ENCODE measurements at regions not wholly inside any gene's neighbourhood (a gene's known extent, or its start where the extent isn't known, plus 50 kb on each side); places are given as distances from the start of the nearest gene placed in this dataset.

DNA sequence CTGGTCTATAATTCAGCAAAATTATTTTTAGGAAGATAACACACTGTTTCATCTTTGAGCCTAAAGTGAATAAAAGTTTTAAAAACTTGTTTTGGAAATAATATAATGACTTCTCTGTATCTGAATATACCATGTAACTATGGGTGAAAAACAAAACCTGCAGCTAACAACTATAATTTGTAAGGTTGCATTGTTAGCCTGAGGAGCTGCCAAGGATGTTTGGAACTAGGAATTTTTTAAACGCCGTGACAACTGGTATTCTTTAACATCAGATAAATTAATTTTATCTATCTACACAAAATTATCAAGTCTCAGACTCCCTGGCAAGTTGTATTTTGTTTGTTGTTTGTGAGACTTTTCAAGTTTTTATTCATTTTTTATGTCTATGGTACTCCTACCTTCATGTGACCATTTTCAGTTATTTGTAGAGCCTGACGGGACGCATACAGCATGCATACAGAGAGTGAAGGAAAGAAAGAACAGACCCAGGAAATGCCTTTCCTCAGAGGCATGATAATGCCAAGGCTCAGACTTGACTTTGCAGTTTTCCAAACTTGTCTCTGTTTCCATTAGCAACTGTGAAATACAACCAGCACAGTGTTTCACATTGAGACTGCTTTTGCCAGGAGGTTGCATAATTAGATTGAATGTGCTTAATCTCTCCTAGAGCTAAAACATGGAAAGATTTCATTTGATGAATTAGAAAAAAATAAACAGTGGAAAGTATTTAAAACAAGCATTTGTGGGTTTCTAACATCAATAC lies 60.8 kb upstream of the ARHGEF26 start:
- Histone ChIP-seq H3K4me1 (ENCODE audit: control insufficient read depth, insufficient read depth, low read length) (no peaks in the 10 kb centered on the region), H3K4me3 (ENCODE audit: low read depth, low read length) (no peak overlapping the region), H3K27ac (ENCODE audit: extremely low read depth, low read depth, low read length) (no peak overlapping the region), H3K36me3 (ENCODE audit: control insufficient read depth in 2 of 2, insufficient read depth in 1 of 2, low read length in 2 of 2) (no peaks in the 10 kb centered on the region), H3K9me3 (ENCODE audit: control insufficient read depth, insufficient read depth, low read depth, low read length) (no peaks in the 10 kb centered on the region)
- ChIA-PET POLR2A (no interaction called here), CTCF (interaction anchor here (1.3 kb wide), 1 partner anchor 192 kb away, joined by 3 read pairs; no protein-coding TSS in a partner anchor)
- TF ChIP-seq, protein P1, sequence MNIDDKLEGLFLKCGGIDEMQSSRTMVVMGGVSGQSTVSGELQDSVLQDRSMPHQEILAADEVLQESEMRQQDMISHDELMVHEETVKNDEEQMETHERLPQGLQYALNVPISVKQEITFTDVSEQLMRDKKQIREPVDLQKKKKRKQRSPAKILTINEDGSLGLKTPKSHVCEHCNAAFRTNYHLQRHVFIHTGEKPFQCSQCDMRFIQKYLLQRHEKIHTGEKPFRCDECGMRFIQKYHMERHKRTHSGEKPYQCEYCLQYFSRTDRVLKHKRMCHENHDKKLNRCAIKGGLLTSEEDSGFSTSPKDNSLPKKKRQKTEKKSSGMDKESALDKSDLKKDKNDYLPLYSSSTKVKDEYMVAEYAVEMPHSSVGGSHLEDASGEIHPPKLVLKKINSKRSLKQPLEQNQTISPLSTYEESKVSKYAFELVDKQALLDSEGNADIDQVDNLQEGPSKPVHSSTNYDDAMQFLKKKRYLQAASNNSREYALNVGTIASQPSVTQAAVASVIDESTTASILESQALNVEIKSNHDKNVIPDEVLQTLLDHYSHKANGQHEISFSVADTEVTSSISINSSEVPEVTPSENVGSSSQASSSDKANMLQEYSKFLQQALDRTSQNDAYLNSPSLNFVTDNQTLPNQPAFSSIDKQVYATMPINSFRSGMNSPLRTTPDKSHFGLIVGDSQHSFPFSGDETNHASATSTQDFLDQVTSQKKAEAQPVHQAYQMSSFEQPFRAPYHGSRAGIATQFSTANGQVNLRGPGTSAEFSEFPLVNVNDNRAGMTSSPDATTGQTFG (tag by site-specific recombination; IDR thresholded peaks at IDR 0.05; ENCODE audit: borderline replicate concordance): no peak
- TF ChIP-seq, protein P2, sequence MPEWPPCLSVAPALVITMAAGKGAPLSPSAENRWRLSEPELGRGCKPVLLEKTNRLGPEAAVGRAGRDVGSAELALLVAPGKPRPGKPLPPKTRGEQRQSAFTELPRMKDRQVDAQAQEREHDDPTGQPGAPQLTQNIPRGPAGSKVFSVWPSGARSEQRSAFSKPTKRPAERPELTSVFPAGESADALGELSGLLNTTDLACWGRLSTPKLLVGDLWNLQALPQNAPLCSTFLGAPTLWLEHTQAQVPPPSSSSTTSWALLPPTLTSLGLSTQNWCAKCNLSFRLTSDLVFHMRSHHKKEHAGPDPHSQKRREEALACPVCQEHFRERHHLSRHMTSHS (tag by site-specific recombination; IDR thresholded peaks at IDR 0.05): no peak
- TF ChIP-seq ZNF677 (tag by site-specific recombination; IDR thresholded peaks at IDR 0.05) (no peak), ZNF266 (tag by site-specific recombination; IDR thresholded peaks at IDR 0.05; ENCODE audit: low read depth) (no peak), ZNF585B (tag by site-specific recombination; IDR thresholded peaks at IDR 0.05) (no peak), ZNF404 (tag by site-specific recombination; IDR thresholded peaks at IDR 0.05) (no peak), ZBTB17 (tag by site-specific recombination; IDR thresholded peaks at IDR 0.05) (no peak), ZNF548 (tag by site-specific recombination; IDR thresholded peaks at IDR 0.05) (no peak), PRDM1 (tag by site-specific recombination; IDR thresholded peaks at IDR 0.05) (no peak), GFI1B (tag by site-specific recombination; IDR thresholded peaks at IDR 0.05) (no peak), KLF10 (tag by site-specific recombination; IDR thresholded peaks at IDR 0.05) (no peak), ZFP3 (tag by site-specific recombination; IDR thresholded peaks at IDR 0.05; ENCODE audit: low read depth) (no peak)
- TF ChIP-seq, protein P3, sequence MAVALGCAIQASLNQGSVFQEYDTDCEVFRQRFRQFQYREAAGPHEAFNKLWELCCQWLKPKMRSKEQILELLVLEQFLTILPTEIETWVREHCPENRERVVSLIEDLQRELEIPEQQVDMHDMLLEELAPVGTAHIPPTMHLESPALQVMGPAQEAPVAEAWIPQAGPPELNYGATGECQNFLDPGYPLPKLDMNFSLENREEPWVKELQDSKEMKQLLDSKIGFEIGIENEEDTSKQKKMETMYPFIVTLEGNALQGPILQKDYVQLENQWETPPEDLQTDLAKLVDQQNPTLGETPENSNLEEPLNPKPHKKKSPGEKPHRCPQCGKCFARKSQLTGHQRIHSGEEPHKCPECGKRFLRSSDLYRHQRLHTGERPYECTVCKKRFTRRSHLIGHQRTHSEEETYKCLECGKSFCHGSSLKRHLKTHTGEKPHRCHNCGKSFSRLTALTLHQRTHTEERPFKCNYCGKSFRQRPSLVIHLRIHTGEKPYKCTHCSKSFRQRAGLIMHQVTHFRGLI (tag by site-specific recombination; IDR thresholded peaks at IDR 0.05): no peak
- TF ChIP-seq, protein P4, sequence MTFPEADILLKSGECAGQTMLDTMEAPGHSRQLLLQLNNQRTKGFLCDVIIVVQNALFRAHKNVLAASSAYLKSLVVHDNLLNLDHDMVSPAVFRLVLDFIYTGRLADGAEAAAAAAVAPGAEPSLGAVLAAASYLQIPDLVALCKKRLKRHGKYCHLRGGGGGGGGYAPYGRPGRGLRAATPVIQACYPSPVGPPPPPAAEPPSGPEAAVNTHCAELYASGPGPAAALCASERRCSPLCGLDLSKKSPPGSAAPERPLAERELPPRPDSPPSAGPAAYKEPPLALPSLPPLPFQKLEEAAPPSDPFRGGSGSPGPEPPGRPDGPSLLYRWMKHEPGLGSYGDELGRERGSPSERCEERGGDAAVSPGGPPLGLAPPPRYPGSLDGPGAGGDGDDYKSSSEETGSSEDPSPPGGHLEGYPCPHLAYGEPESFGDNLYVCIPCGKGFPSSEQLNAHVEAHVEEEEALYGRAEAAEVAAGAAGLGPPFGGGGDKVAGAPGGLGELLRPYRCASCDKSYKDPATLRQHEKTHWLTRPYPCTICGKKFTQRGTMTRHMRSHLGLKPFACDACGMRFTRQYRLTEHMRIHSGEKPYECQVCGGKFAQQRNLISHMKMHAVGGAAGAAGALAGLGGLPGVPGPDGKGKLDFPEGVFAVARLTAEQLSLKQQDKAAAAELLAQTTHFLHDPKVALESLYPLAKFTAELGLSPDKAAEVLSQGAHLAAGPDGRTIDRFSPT (tag by site-specific recombination; IDR thresholded peaks at IDR 0.05): no peak
- TF ChIP-seq, protein P5, sequence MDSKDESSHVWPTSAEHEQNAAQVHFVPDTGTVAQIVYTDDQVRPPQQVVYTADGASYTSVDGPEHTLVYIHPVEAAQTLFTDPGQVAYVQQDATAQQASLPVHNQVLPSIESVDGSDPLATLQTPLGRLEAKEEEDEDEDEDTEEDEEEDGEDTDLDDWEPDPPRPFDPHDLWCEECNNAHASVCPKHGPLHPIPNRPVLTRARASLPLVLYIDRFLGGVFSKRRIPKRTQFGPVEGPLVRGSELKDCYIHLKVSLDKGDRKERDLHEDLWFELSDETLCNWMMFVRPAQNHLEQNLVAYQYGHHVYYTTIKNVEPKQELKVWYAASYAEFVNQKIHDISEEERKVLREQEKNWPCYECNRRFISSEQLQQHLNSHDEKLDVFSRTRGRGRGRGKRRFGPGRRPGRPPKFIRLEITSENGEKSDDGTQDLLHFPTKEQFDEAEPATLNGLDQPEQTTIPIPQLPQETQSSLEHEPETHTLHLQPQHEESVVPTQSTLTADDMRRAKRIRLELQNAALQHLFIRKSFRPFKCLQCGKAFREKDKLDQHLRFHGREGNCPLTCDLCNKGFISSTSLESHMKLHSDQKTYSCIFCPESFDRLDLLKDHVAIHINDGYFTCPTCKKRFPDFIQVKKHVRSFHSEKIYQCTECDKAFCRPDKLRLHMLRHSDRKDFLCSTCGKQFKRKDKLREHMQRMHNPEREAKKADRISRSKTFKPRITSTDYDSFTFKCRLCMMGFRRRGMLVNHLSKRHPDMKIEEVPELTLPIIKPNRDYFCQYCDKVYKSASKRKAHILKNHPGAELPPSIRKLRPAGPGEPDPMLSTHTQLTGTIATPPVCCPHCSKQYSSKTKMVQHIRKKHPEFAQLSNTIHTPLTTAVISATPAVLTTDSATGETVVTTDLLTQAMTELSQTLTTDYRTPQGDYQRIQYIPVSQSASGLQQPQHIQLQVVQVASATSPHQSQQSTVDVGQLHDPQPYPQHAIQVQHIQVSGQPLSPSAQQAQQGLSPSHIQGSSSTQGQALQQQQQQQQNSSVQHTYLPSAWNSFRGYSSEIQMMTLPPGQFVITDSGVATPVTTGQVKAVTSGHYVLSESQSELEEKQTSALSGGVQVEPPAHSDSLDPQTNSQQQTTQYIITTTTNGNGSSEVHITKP (tag by site-specific recombination; IDR thresholded peaks at IDR 0.05): no peak
- TF ChIP-seq, protein P6, sequence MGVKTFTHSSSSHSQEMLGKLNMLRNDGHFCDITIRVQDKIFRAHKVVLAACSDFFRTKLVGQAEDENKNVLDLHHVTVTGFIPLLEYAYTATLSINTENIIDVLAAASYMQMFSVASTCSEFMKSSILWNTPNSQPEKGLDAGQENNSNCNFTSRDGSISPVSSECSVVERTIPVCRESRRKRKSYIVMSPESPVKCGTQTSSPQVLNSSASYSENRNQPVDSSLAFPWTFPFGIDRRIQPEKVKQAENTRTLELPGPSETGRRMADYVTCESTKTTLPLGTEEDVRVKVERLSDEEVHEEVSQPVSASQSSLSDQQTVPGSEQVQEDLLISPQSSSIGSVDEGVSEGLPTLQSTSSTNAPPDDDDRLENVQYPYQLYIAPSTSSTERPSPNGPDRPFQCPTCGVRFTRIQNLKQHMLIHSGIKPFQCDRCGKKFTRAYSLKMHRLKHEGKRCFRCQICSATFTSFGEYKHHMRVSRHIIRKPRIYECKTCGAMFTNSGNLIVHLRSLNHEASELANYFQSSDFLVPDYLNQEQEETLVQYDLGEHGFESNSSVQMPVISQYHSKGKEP (tag by site-specific recombination; IDR thresholded peaks at IDR 0.05): no peak
- TF ChIP-seq, protein P7, sequence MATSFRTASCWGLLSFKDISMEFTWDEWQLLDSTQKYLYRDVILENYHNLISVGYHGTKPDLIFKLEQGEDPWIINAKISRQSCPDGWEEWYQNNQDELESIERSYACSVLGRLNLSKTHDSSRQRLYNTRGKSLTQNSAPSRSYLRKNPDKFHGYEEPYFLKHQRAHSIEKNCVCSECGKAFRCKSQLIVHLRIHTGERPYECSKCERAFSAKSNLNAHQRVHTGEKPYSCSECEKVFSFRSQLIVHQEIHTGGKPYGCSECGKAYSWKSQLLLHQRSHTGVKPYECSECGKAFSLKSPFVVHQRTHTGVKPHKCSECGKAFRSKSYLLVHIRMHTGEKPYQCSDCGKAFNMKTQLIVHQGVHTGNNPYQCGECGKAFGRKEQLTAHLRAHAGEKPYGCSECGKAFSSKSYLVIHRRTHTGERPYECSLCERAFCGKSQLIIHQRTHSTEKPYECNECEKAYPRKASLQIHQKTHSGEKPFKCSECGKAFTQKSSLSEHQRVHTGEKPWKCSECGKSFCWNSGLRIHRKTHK (tag by site-specific recombination; IDR thresholded peaks at IDR 0.05): no peak
- TF ChIP-seq, protein P8, sequence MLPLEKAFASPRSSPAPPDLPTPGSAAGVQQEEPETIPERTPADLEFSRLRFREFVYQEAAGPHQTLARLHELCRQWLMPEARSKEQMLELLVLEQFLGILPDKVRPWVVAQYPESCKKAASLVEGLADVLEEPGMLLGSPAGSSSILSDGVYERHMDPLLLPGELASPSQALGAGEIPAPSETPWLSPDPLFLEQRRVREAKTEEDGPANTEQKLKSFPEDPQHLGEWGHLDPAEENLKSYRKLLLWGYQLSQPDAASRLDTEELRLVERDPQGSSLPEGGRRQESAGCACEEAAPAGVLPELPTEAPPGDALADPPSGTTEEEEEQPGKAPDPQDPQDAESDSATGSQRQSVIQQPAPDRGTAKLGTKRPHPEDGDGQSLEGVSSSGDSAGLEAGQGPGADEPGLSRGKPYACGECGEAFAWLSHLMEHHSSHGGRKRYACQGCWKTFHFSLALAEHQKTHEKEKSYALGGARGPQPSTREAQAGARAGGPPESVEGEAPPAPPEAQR (tag by site-specific recombination; IDR thresholded peaks at IDR 0.05): no peak

All from HEK293 (cell line).